ENCODE measurements at regions not wholly inside any gene's neighbourhood (a gene's known extent, or its start where the extent isn't known, plus 50 kb on each side); places are given as distances from the start of the nearest gene placed in this dataset.
"Not testable (repeated sequence)": the region's sequence is repeated elsewhere in the genome, so short reads cannot be mapped to it uniquely, and the experiment has no call there.

DNA sequence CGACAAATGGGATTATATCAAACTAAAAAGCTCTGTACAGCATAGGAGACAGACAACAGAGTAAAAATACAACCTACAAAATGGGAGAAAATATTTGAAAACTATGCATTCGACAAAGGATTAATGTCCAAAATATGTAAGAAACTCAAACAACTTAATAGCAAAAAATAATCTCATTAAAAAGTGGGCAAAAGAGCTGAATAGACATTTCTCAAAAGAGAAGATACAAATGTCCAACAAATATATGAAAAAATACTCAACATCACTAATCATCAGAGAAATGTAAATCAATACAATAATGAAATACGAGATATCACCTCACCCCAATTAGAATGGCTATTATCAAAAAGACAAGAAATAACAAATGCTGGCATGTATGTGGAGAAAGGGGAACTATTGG, 272.9 kb downstream of the KLHL13 start:
- DNase-seq: no peak

DNA sequence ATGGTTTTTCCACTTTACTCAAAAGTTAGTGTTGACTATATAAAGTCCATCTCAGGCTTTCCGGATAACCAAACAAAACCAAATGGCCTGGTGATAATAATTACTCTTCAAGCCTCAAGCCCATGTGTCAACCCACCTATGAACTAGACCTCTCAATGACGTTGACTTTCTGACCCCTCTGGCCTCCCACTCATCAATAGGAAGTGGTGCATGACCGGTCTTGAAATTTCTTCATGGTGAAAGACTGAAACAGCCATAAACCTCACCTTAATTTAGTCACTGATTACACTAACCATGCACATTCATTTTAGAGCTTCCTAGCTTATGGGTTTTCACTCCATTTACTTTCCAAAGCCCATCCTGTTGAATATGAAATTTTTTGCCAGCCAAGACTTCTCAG, 276.0 kb downstream of the KLHL13 start:
- DNase-seq: no peak

DNA sequence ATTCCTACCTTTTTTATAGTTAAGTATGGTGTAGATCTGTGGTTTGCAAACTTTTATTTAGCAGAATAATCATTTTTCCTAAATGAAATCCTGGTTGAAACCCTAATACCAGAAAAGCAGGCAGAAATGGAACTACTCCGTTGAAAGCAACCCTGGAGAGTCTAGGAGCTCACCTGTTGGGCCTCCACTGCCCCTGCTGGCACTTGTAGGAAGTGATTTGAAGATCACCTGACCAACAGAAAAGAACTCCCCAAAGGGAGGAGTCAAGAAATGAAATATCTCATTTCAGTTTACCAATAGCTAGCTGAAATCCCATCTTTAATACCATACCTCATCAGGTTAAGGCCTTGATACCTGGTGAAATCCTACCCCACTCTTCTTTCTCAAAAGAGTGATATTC, 277.1 kb downstream of the KLHL13 start:
- DNase-seq: no peak

DNA sequence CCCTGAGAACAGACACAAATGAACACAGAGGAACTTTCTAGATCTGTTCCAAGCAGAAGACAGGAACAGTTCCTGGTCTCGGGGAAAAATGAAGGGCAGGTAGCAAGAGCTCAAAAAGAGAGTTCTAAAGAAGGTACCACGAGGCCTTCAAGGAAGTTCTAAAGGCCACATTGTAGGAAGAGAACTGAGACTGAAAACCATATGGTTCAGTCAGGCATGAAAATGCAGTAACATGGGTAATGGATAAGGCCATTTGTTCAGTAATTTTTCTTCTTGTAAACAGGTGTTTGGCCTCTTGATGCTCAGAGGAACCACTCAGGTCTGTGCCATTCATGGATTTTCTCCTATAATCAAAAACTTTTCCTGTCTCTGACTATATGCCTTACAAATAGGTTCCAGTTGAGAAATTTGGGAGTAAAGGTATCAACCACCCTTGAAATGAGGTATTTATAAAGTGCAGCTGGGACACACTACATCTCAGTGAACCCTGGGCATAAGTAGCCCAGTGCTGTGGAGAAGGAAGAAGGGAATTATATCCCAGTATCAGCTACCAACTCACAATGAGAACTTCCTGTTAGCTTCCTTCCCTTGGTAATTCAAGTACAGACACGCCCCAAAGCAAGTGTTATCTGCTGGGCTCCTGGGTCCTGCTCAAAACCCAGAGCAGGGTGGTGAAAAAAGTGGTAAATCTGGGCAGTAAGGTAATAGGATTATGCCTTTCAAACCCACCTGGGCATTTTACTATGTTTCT, 277.9 kb downstream of the KLHL13 start:
- no peak for DNase-seq

DNA sequence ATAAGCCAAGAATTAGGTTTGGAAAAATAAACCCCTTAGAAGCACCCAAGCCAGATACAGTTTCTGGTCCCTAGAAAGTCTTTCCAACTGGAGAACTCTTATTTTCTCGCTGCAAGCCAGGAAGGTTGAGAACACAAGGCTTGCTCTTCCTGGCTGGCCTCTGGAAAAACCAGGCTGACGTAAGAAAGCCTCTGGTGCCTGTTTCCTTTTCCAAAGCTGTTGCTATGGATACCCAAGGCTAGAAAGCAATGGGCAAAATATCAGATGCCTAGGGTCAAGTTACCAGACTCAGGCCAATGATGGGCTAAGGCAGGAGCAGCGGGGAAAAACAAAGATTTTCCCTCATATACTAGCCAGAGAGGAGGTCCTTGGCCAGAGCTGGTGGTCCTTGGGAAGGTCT, 281.6 kb downstream of the KLHL13 start:
- DNase-seq: no peak

DNA sequence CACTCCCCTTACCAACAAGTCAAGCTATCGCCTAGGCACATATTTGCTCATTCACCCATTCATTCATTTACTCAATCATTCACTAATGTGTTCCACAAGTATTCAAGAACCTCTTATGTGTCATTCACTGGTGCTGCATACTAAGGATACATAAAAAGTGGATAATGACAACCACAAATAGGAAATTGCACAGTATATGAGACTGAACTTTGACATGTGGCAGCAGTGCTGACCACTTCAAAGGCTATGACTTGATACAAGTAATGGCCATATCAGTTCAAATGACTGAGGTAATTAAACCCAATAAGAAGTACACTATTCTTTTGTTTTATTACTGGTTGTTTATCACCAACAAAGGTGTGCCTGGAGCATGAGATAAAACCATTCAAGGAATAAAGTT, 282.5 kb downstream of the KLHL13 start:
- DNase-seq: no peak

- DNase-seq: not testable (repeated sequence)
Measured at GRCh38 chrX:117821472-117821871, 295.1 kb downstream of the KLHL13 start.

DNA sequence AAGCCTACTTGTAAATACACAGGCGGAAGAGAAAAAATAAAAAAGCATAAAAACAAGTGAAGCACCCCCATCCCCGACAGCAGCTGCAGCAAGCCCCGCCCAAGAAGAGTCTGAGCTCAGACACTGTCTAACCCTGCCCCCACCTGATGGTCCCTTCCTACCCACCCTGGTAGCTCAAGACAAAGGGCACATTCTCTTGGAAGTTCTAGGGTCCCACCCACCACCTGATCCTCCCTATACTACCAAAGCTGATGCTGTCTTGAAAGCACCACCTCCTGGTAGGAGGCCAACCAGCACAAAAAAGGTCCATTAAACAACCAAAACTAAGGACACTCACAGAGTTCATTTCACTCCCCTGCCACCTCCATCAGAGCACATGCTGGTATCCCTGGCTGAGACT, 308.2 kb downstream of the KLHL13 start:
- DNase-seq: no peak

DNA sequence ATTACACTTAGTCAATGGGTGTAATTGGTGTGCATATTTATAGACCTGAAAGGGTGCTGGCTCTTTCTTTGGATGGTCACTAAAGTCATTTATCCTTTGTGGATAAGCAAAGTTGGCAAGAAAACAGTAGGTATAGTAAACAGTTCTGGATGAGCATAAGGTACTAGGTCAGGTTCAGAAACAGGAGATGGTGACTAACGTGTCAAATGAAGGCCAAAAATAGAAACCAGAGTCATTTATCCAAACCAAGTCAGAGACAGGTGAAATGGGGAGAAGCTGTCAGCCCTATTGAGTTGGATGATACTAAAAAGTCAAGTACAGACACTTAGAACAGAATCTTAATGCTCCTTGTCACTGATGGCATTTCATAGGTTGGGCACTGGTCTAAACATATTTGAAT, 313.1 kb downstream of the KLHL13 start:
- DNase-seq: no peak

DNA sequence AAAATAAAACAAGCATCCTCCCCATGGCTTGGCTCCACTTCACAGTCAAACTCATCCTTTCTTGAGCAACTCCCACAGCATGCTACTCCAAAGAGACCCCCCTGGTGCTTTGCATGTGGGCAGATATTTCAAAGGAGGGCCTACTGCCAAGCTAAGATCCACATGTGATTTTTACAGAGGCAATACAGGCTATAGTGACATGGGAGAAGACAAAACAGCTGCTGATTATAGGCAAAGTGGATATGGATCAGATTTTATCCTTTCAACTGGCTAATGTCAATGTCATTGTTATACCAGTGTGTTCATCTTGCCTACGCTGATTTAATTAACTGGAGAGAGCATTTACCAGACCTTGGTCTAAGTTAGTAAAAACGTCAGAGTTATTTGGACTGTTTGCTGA, 328.3 kb downstream of the KLHL13 start:
- DNase-seq: no peak

DNA sequence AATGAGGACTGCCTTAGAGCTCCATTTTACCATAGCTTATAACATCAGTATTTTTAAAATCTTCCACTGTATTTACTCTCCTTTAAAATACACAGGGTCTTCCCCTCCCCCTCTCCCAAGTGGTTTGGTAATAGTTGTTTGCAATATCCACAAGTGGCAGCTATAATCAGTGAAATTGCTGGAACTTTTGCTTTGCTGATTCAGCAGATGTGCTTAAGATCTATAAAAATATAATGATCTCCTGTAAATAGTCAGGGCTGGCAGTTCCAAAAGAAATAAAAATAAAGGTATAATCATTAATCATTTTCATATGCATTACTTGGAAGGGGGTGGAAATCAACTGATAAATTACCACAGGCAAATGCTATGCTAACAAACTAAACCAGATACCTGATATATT, 345.2 kb downstream of the KLHL13 start:
- DNase-seq: peak in 1 of 3 experiments; percentile 55

DNA sequence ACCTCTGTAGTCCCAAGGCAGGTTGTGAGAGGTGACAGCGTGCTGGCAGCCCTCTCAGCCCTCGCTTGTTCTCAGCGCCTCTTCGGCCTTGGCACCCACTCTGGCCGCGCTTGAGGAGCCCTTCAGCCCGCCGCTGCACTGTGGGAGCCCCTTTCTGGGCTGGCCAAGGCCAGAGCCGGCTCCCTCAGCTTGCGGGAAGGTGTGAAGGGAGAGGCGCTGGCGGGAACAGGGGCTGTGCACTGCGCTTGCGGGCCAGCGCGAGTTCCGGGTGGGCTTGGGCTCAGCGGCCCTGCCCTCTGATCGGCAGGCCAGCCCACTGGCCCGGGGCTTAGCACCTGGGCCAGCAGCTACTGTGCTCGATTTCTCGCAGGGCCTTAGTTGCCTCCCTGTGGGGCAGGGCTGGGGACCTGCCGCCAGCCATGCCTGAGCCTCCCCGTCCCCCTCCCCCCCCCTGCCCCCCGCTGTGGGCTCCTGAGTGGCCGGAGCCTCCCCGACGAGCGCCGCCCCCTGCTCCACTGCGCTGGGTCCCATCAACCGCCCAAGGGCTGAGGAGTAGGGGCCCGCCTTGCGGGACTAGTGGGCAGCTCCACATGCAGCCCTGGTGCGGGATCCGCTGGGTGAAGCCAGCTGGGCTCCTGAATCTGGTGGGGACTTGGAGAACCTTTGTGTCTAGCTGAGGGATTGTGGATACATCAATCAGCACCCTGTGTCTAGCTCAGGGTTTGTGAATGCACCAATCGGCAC, 347.6 kb downstream of the KLHL13 start:
- no peak for DNase-seq

- DNase-seq: no peak
Measured at GRCh38 chrX:117765211-117765610, 351.4 kb downstream of the KLHL13 start.

GRCh38 chrX:117752745-117753144, 363.9 kb downstream of the KLHL13 start:
- no peak for DNase-seq

GRCh38 chrX:117751155-117751554, 365.5 kb downstream of the KLHL13 start:
- DNase-seq: peak in 1 of 3 experiments; percentile 27

GRCh38 chrX:117744958-117745357, 371.7 kb downstream of the KLHL13 start:
- DNase-seq: no peak

DNA sequence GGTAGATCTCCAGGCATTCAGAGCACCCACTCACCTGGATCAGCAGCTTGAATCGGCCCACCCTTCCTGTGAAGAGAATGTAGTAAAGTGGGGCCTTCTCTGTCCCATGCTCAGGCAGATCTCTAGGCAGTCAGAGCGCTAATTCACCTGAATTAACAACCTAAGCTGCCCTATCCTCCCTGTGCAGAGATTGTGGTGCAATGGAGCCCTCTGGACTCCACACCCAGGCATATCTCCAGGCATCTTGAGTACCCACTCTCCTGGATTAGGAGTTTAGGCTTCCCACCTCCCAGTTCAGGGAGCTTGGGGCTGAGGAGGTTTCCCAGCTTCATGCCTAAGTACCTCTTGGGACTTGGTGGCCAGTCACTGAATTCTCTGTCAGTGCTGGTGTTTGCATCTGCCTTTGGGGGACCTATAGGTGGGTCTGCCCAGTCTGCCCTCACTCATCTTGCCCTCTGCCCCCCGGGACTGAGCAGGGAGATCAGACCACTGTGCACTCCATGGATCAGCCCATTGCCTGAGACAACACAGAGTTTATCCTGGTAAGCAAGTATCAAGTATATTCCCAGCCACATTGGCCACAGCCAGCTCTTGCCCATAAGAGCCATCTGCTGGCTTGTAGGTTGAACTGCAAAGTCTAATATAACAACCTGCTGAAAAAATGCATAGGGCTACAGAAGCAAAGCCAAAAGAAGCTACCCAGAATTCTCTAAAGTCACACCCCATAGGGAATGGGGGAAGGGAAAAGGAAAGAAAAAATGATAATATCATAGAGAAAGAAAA, 372.9 kb downstream of the KLHL13 start:
- peak in 1 of 3 experiments; percentile 27 for DNase-seq

DNA sequence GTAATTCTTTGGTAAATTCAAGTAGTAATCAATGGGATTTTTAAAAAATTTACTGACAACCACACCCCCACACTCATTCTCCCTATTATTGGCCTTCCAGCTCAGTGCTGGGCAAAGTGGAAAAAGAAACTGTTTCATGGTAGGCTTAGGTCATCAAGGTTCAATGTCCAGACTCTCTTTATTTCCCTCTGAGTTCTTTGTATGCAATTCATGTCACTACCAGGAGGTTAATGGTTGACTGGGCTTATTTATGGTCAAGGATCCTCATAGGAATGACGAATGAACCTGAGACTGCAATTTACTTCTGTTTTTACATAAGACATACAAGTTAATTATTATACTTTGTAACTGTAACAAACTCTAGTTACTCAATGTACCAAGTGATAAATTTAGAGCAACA, 403.2 kb downstream of the KLHL13 start:
- no peak for DNase-seq

DNA sequence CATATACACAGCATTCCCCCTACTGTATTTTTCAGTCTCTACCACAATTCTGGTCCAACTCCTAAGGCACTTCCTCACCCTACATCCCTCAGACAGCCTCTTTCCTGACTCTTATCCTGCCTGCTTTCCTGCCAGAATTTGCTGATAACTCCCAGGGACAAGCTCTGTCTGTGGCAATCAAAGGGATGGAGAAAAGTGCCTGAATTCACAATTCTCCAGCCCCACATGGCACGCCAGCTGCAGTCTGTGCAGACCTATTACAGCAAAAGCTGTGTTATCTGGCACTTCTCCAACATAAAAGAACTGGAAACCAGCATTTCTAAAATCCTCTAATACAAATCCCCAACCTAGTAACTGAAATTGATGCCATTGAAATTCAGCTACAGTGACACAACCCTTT, 404.8 kb downstream of the KLHL13 start:
- peak in 1 of 3 experiments; percentile 7 for DNase-seq

DNA sequence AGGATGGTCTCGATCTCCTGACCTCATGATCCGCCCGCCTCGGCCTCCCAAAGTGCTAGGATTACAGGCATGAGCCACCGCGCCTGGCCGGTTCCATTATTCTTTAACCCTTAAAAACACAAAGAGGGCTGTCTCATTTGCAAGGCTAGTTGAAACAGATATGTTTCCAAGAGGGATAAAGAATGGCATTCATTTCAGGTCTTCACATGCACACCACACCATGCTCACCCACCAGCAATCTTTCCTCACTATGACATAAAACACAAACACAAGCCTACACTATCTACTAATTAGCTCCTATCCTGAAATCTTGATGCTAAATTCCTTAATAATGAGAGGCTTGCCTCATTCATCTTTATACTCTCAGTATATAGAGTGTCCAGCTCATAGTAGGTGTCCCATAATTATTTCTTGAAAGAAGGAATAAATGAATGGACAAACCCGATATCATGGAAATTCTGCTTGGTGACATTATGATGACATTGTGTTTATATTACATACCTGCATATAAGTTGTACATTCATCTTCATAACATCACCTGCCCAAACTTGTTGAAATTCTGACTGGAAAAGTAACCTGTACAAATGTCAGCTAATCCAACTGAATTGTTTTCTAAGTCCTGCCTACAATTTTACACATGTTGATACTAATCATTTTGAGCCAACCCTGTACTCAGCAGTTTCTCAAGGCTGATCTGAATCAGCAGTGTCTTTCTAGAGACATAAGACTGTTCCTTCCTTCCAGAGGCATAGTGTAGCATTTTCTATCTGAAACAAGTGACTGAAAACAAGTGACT, 408.5 kb downstream of the KLHL13 start:
- no peak for DNase-seq

GRCh38 chrX:117701050-117701449, 415.6 kb downstream of the KLHL13 start:
- DNase-seq: no peak

DNA sequence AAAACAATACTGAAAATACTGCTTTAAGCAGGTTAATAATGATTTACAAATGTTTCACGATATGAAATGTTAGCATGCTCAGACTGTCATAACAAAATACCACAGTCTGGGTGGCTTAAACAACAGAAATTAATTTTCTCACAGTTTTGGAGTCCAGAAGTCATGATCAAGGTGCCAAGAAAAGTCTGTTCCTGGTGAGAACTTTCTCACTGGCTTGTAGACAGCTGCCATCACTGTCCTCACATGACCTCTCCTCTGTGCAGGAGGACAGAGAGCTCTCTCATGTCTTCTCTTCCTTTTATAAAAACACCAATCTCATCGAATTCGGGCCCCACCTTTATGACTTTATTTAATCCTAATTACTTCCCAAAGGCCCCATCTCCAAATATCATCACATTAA, 426.7 kb downstream of the KLHL13 start:
- no peak for DNase-seq

- DNase-seq: no peak
Measured at GRCh38 chrX:117680286-117680685, 436.3 kb downstream of the KLHL13 start.
